ENCODE measurements at regions not wholly inside any gene's neighbourhood (a gene's known extent, or its start where the extent isn't known, plus 50 kb on each side); places are given as distances from the start of the nearest gene placed in this dataset.

DNA sequence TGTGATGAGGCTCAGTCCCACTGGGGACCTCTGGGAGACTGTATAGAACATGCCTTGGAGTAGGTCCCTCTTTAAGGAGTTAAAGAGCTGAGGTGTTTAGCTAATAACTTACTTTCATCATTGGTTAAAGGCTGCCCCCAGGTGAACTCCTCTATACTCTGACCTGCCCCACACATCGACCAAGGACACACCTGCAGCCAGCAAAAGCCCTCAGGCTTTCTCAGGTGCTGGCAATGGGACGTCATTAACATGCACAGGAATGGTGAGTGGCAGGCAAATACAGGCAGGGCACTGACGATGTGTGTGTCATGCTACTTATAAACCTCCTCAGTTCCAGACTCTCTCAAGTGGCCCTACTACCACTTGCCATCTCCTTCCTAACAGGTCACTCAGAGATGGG lies 366.4 kb downstream of the KIF16B start:
- no peak for DNase-seq (ENCODE audit: low spot score)
- H3K9me3 Mint-ChIP-seq = peaks cover 8% of the 10 kb centered on the region
- no peak overlapping the region for H3K27ac Mint-ChIP-seq

DNA sequence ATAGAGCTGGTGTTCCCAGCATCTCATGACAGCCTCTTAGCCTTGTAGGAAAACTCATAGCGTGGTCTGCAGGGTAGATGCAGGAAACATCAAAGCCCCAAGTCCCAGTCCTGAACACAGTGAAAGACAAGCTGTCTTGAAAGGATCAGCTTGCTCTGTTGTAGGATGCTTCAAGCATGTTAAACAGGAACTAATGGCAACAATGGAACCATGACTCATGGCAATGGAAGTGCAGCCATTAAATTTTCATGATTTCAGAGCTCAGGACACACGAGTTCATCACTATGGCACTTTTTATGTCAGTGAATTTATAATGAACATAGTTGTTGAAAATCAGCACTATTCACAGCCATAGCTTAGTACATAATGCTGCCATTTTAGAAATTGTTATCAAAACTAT lies 367.7 kb downstream of the KIF16B start:
- H3F3A ChIP-seq (ENCODE audit: low read depth) = no peaks in the 10 kb centered on the region
- no peak overlapping the region for H3K27ac ChIP-seq
- H3K4me1 Mint-ChIP-seq = peaks cover 10% of the 10 kb centered on the region
- no peaks in the 10 kb centered on the region for H4K20me1 ChIP-seq (ENCODE audit: low read depth)
- H3K36me3 Mint-ChIP-seq = no peaks in the 10 kb centered on the region
- H3K9ac ChIP-seq = no peak overlapping the region
- H3K4me2 ChIP-seq = no peak overlapping the region
- no peak overlapping the region for H2AFZ ChIP-seq (replicated peaks)
- H3K27me3 ChIP-seq = no peaks in the 10 kb centered on the region
- H3K36me3 ChIP-seq = no peaks in the 10 kb centered on the region
- H3K27me3 Mint-ChIP-seq (ENCODE audit: insufficient read depth, low read depth) = peaks cover 4% of the 10 kb centered on the region
- no peak for TF ChIP-seq EZH2 (IDR thresholded peaks at IDR 0.05)
- H3K4me3 ChIP-seq = no peak overlapping the region
- peaks cover 8% of the 10 kb centered on the region for H3K9me3 Mint-ChIP-seq
- no peaks in the 10 kb centered on the region for H3K79me2 ChIP-seq (ENCODE audit: low read depth)
- no peaks in the 10 kb centered on the region for H3K9me3 ChIP-seq (ENCODE audit: low read depth)
- no peak for DNase-seq (ENCODE audit: low spot score)
- H3K27ac Mint-ChIP-seq = no peak overlapping the region
- H3K4me1 ChIP-seq = no peaks in the 10 kb centered on the region
- no peak overlapping the region for H3K4me3 Mint-ChIP-seq

More for the DNA sequence above, 366.4 kb downstream of the KIF16B start:
- Histone ChIP-seq H3K4me1 (no peaks in the 10 kb centered on the region), H3K4me2 (no peak overlapping the region), H3K9me3 (ENCODE audit: low read depth) (no peaks in the 10 kb centered on the region), H3K4me3 (no peak overlapping the region), H3K27me3 (no peaks in the 10 kb centered on the region), H3K27ac (no peak overlapping the region), H3K36me3 (no peaks in the 10 kb centered on the region), H3F3A (ENCODE audit: low read depth) (no peaks in the 10 kb centered on the region), H3K9ac (no peak overlapping the region), H3K79me2 (ENCODE audit: low read depth) (no peaks in the 10 kb centered on the region), H4K20me1 (ENCODE audit: low read depth) (no peaks in the 10 kb centered on the region), H2AFZ (replicated peaks) (no peak overlapping the region)
- TF ChIP-seq EZH2 (IDR thresholded peaks at IDR 0.05) (no peak), EZH2phosphoT487 (IDR thresholded peaks at IDR 0.05) (no peak)
- TF ChIP-seq, protein P1, sequence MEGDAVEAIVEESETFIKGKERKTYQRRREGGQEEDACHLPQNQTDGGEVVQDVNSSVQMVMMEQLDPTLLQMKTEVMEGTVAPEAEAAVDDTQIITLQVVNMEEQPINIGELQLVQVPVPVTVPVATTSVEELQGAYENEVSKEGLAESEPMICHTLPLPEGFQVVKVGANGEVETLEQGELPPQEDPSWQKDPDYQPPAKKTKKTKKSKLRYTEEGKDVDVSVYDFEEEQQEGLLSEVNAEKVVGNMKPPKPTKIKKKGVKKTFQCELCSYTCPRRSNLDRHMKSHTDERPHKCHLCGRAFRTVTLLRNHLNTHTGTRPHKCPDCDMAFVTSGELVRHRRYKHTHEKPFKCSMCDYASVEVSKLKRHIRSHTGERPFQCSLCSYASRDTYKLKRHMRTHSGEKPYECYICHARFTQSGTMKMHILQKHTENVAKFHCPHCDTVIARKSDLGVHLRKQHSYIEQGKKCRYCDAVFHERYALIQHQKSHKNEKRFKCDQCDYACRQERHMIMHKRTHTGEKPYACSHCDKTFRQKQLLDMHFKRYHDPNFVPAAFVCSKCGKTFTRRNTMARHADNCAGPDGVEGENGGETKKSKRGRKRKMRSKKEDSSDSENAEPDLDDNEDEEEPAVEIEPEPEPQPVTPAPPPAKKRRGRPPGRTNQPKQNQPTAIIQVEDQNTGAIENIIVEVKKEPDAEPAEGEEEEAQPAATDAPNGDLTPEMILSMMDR (IDR thresholded peaks at IDR 0.05) = no peak
- Mint-ChIP-seq H3K27me3 (ENCODE audit: insufficient read depth, low read depth) (peaks cover 4% of the 10 kb centered on the region), H3K4me1 (peaks cover 10% of the 10 kb centered on the region), H3K36me3 (no peaks in the 10 kb centered on the region), H3K4me3 (no peak overlapping the region)

DNA sequence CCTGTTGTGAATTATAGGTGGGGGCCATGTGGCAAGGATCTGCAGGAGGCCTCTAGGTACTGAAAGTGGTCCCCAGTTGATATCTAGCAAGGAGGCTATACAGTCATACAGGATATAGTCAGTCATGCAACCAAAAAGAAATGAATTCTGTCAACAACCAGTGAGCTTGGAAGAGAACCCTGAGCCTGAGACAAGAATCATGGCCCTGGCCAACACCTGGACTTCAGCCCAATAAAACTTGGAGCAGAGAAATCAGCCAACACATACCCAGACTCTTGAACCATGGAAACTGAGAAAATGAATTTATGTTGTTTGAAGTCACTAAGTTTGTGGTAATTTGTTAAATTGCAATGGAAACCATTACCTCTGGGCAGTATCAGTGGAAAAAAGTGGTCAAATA lies 370.2 kb downstream of the KIF16B start:
- H3K9ac ChIP-seq = no peak overlapping the region
- Mint-ChIP-seq H3K27ac (no peak overlapping the region), H3K36me3 (no peaks in the 10 kb centered on the region), H3K4me1 (peaks cover 10% of the 10 kb centered on the region), H3K27me3 (ENCODE audit: insufficient read depth, low read depth) (peaks cover 4% of the 10 kb centered on the region), H3K9me3 (peaks cover 9% of the 10 kb centered on the region), H3K4me3 (no peak overlapping the region)
- H3K79me2 ChIP-seq (ENCODE audit: low read depth) = no peaks in the 10 kb centered on the region
- H3F3A ChIP-seq (ENCODE audit: low read depth) = no peaks in the 10 kb centered on the region
- no peak overlapping the region for H3K4me3 ChIP-seq
- no peak for TF ChIP-seq EZH2phosphoT487 (IDR thresholded peaks at IDR 0.05)
- no peak for DNase-seq (ENCODE audit: low spot score)
- no peaks in the 10 kb centered on the region for H3K9me3 ChIP-seq (ENCODE audit: low read depth)
- no peaks in the 10 kb centered on the region for H3K4me1 ChIP-seq
- H3K4me2 ChIP-seq = no peak overlapping the region
- no peaks in the 10 kb centered on the region for H4K20me1 ChIP-seq (ENCODE audit: low read depth)
- no peaks in the 10 kb centered on the region for H3K36me3 ChIP-seq
- H3K27ac ChIP-seq = no peak overlapping the region
- H3K27me3 ChIP-seq = no peaks in the 10 kb centered on the region
- H2AFZ ChIP-seq (replicated peaks) = no peak overlapping the region

DNA sequence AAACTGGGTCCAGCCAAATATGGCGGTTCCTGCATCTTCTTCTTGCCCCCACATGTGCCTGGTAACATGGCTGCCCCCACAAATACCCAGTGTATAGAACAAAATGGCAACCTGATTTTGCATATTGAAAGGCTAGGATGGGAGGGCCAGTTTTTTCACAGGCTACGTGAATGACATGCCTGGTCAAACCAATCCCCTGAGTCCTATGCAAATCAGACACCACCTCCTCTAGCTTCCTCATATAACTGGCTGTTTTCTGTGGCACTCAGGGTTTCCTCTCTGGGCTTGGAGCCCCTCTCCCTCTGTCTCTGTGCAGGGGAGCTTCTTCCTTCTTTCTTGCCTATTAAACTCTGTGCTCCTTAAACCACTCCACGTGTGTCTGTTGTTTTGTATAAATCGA lies 372.1 kb downstream of the KIF16B start:
- H3K4me3 ChIP-seq = no peak overlapping the region
- H3K9me3 ChIP-seq (ENCODE audit: low read depth) = no peaks in the 10 kb centered on the region
- H3K4me3 Mint-ChIP-seq = no peak overlapping the region
- peaks cover 2% of the 10 kb centered on the region for H3K27me3 Mint-ChIP-seq (ENCODE audit: insufficient read depth, low read depth)
- peaks cover 11% of the 10 kb centered on the region for H3K9me3 Mint-ChIP-seq
- H3K4me2 ChIP-seq = no peak overlapping the region
- no peaks in the 10 kb centered on the region for H3K79me2 ChIP-seq (ENCODE audit: low read depth)
- TF ChIP-seq EZH2phosphoT487 (IDR thresholded peaks at IDR 0.05) = no peak
- no peak for TF ChIP-seq EZH2 (IDR thresholded peaks at IDR 0.05)
- TF ChIP-seq, protein P1 (IDR thresholded peaks at IDR 0.05) = no peak
- no peaks in the 10 kb centered on the region for H4K20me1 ChIP-seq (ENCODE audit: low read depth)
- peaks cover 2% of the 10 kb centered on the region for H3K36me3 Mint-ChIP-seq
- H3K27ac Mint-ChIP-seq = no peak overlapping the region
- H3K27ac ChIP-seq = no peak overlapping the region
- no peaks in the 10 kb centered on the region for H3K36me3 ChIP-seq
- DNase-seq (ENCODE audit: low spot score) = no peak
- no peaks in the 10 kb centered on the region for H3F3A ChIP-seq (ENCODE audit: low read depth)
- no peak overlapping the region for H3K9ac ChIP-seq
- H3K4me1 Mint-ChIP-seq = peaks cover 6% of the 10 kb centered on the region
- H3K27me3 ChIP-seq = no peaks in the 10 kb centered on the region
- H3K4me1 ChIP-seq = no peaks in the 10 kb centered on the region
- H2AFZ ChIP-seq (replicated peaks) = no peak overlapping the region

Measured in neural progenitor cell (in vitro differentiated cells).